Pancreas (tissue), 10 donors: ENCODE measurements at regions not wholly inside any gene's neighbourhood (a gene's known extent, or its start where the extent isn't known, plus 50 kb on each side); places are given as distances from the start of the nearest gene placed in this dataset.

Source experiments
- ATAC-seq, 4 donors: fragments of 200-7000 bp; cut with Tn5 transposase; one replicate each; pipeline versions ENCODE4 v1.8.0 to v1.9.1; 2020; ENCODE audit warnings: mild to moderate bottlenecking in 4 of 4, moderate library complexity in 4 of 4
- DNase-seq, 6 donors: peaks; one replicate each; pipeline ENCODE4 v3.0.0-alpha.2; 2020
- FAIRE-seq: peaks from 2 replicates; lab custom pipeline; 2012; peaks lifted over from hg19 to GRCh38; lab: Jason Lieb, UNC
- H3K27ac ChIP-seq, 4 donors: fragments of 200-600 bp; sonication (generic); 1 replicate in 3 of 4; 2 replicates in 1 of 4; pipeline versions ENCODE4 v1.5.0 to v1.8.0; 2020
- H3K27me3 ChIP-seq, 4 donors: fragments of 200-600 bp; one replicate each; pipeline ENCODE4 v1.8.0; 2021
- H3K36me3 ChIP-seq, 3 donors: fragments of 200-600 bp; sonication (generic) in 1 of 3; one replicate each; pipeline versions ENCODE4 v1.5.0 to v1.8.0; 2020 to 2021
- H3K4me1 ChIP-seq, 3 donors: fragments of 200-600 bp; one replicate each; pipeline ENCODE4 v1.8.0; 2021
- H3K4me3 ChIP-seq, 4 donors: fragments of 200-600 bp; sonication (generic) in 2 of 4; one replicate each; pipeline versions ENCODE4 v1.5.0 to v1.8.0; 2020 to 2021
- H3K9me3 ChIP-seq, 4 donors: fragments of 200-600 bp; one replicate each; pipeline ENCODE4 v1.8.0; 2021
- WGBS, 2 donors: extraction: QIAGEN DNeasy Blood & Tissue Kit; methylation state at CpG; one replicate each; pipeline ENCODE4 v1.1.7; 2013; 5-methylcytosine and 5-hydroxymethylcytosine counted together
- intact Hi-C, 3 donors: fragments of 100-400 bp; cut with DNase I; formaldehyde crosslinking; loops; one replicate each; pipeline versions ENCODE4 v1.11.1 to v1.14.2; 2022
- TF ChIP-seq, protein P1 (sequence below), 4 donors: fragments of 200-600 bp; sonication (generic) in 3 of 4; IDR thresholded peaks; one replicate each; pipeline versions ENCODE4 v1.5.0 to v1.8.0; 2021; ENCODE audit warnings: antibody characterized with exemption in 4 of 4
- donor health status: healthy with polysubstance abuse.
- donor health status: DM: no; HTN: no; CAD: no; lungs with moderate emphysema.
- donor health status: DM: no; HTN: no; CAD: no.
- donor health status: control.
- donor health status: control.
- donor health status: Bipolar disorder and iron deficiency.
- donor health status: DM: yes; HTN: yes; CAD: no.
- donor health status: DM: no; HTN: no; CAD: no.
- donor health status: DM: no; HTN: no; CAD: no.
- donor health status: DM: yes; HTN: yes; CAD: no.

DNA sequence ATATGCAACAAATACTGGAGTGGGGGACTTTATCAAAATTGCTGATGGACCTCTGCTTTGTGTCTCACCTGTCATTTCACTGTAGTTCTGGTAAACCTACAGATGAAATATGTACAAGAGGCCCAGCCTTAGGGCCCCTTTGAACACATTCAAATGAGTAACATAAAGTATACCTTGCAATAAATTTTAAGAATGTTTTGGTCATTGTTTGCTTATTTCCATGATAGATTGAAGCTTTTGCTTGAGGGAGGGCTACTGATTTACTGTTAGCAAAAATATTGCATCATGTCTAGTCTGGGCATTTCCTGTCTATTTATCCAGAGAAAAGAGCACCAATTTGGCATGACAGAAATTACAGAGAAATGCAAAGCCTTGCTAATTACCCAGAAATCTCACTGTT lies 705.5 kb upstream of the PCDH9 start:
- TF ChIP-seq, protein P1, sequence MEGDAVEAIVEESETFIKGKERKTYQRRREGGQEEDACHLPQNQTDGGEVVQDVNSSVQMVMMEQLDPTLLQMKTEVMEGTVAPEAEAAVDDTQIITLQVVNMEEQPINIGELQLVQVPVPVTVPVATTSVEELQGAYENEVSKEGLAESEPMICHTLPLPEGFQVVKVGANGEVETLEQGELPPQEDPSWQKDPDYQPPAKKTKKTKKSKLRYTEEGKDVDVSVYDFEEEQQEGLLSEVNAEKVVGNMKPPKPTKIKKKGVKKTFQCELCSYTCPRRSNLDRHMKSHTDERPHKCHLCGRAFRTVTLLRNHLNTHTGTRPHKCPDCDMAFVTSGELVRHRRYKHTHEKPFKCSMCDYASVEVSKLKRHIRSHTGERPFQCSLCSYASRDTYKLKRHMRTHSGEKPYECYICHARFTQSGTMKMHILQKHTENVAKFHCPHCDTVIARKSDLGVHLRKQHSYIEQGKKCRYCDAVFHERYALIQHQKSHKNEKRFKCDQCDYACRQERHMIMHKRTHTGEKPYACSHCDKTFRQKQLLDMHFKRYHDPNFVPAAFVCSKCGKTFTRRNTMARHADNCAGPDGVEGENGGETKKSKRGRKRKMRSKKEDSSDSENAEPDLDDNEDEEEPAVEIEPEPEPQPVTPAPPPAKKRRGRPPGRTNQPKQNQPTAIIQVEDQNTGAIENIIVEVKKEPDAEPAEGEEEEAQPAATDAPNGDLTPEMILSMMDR (IDR thresholded peaks at IDR 0.05), result no peak
- H3K9me3 ChIP-seq, result no peaks in the 10 kb centered on the region
- ATAC-seq (no peak), FAIRE-seq (no peak), DNase-seq (no peak)
- intact Hi-C loops, result no loop called here
- H3K27ac ChIP-seq, result no peak overlapping the region
- no peaks in the 10 kb centered on the region for H3K27me3 ChIP-seq
- H3K4me1 ChIP-seq, result no peaks in the 10 kb centered on the region
- no peak overlapping the region for H3K4me3 ChIP-seq
- H3K36me3 ChIP-seq, result no peaks in the 10 kb centered on the region

DNA sequence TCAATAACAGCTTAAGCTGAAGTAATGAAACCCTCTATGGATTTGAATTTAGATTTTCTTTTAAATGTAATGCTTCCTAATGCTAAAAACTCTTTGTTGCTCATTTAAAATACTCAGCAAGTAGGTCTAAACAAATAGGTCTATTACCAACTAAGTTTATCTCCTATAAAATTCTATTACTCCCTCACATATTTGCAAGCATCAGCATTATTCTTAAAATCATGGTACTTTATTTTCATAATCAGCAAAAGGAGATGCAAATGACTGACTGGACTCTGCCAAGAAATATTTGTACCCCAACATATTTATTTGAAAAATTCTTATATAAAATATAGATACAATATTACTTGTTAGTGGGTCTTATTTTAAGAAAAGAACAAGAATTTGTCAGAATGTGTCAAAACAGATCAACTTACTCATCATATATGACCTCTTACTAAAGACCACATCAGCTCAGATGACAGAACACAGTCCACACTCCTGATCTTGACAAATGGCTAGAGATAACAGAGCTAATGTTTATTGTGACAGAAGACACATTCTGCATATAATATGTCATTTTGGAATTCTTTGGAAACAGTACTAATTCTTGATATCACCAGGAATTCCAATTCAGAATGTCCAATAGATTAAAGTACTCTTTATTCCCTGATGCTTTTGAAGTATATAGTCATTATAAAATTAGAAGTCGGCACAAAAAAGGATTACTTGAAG lies 704.6 kb upstream of the PCDH9 start:
- FAIRE-seq, result no peak

DNA sequence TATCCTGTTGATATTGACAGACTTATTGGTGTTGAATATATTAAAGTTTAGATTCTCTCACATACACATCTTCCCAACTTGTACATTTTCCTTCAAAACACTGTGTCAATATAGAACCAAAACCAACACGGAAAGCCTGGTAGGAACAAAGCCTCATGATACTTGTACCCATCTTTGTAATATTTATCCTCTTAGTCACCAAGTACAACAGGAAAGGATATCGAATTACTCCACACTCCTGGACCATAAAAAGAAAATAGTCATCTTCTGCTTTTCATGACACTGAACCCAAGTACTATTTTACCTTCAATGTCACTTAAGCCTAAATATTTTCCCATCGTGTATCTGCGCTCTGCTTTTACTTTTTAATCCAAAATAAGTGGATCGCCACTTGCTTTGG lies 702.9 kb upstream of the PCDH9 start:
- 55 to 73% methylated on average over 5 of the region's 5 CpGs for WGBS, 2 donors
- TF ChIP-seq, protein P1 (IDR thresholded peaks at IDR 0.05), result no peak
- Histone ChIP-seq H3K4me1 (no peaks in the 10 kb centered on the region), H3K27ac (no peak overlapping the region), H3K36me3 (no peaks in the 10 kb centered on the region), H3K9me3 (no peaks in the 10 kb centered on the region), H3K27me3 (no peaks in the 10 kb centered on the region), H3K4me3 (no peak overlapping the region)
- no peak for DNase-seq
- intact Hi-C loops, result no loop called here
- no peak for FAIRE-seq
- no peak for ATAC-seq

More for the DNA sequence above, 704.6 kb upstream of the PCDH9 start:
- Histone ChIP-seq H3K27me3 (no peaks in the 10 kb centered on the region), H3K9me3 (no peaks in the 10 kb centered on the region), H3K36me3 (no peaks in the 10 kb centered on the region), H3K27ac (no peak overlapping the region), H3K4me3 (no peak overlapping the region), H3K4me1 (no peaks in the 10 kb centered on the region)
- ATAC-seq (no peak), DNase-seq (no peak)
- intact Hi-C loops, result no loop called here
- TF ChIP-seq, protein P1 (IDR thresholded peaks at IDR 0.05), result no peak
- WGBS, 2 donors, result 50 to 58% methylated on average over 1 of the region's 1 CpG

DNA sequence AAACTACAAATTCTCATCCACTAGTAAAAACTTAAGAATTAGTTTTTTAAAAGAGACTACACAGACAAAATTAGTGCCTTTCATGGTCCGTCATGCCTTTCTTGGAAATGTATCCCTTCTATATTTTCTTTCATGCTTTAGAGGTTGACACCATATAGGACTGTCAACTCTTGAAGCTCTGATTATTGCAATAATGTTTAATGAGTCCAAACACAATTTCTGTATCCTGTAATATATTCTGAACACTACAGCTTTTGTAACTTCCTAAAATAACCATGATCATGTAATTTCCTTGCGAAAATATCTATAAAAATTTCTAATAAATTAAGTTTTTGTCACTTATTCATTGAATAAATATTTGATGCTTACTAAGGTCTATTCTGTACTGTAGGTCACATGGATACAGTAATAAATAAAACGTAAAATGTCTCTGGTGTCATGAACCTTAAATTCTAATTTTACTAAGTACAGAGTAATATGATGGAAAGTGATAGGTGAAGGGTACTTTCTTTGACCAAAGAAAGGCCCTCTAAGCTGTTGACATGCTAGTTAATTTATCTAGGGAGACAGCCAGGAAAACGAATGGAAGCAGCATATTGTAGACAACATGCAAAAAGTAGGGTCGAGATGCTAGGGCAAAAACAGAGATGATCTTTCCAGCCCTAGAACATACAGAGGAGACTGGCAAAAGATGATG lies 687.3 kb upstream of the PCDH9 start:
- Histone ChIP-seq H3K36me3 (no peaks in the 10 kb centered on the region), H3K27me3 (no peaks in the 10 kb centered on the region), H3K4me1 (no peaks in the 10 kb centered on the region), H3K27ac (no peak overlapping the region), H3K9me3 (no peaks in the 10 kb centered on the region), H3K4me3 (no peak overlapping the region)
- DNase-seq, result no peak
- FAIRE-seq, result no peak
- intact Hi-C loops, result no loop called here
- 40 to 50% methylated on average over 5 of the region's 5 CpGs for WGBS, 2 donors
- TF ChIP-seq, protein P1 (IDR thresholded peaks at IDR 0.05), result no peak
- no peak for ATAC-seq

DNA sequence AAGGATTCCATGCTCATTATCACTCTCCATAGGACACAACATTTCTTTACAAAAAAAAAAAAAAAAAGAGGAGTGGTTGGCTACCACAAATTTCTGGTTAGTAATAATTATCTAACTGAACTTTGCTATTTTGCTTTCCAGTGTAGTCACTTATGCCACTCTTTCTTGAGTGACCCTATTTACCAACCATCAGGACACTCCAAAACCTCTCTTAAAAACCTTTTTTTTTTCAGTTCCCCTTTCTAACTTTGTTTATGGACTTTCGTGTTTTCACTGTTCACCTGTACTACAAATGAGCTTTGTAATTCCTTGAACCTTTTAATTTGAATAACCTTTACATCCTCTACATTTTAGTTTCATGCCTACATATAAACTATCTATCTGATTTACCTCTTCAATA lies 686.5 kb upstream of the PCDH9 start:
- H3K36me3 ChIP-seq, result no peaks in the 10 kb centered on the region
- no peak overlapping the region for H3K4me3 ChIP-seq
- ATAC-seq (no peak), FAIRE-seq (no peak), DNase-seq (no peak)
- TF ChIP-seq, protein P1 (IDR thresholded peaks at IDR 0.05), result no peak
- intact Hi-C loops, result no loop called here
- no peaks in the 10 kb centered on the region for H3K4me1 ChIP-seq
- no peaks in the 10 kb centered on the region for H3K9me3 ChIP-seq
- H3K27me3 ChIP-seq, result no peaks in the 10 kb centered on the region
- WGBS, 2 donors, result 52 to 71% methylated on average over 1 of the region's 1 CpG
- H3K27ac ChIP-seq, result no peak overlapping the region
